Fibroblast of the aortic adventitia (primary cell): ENCODE measurements at regions not wholly inside any gene's neighbourhood (a gene's known extent, or its start where the extent isn't known, plus 50 kb on each side); places are given as distances from the start of the nearest gene placed in this dataset.
A peak's percentile ranks its signal among the peaks of the same experiment; 100 is the strongest.

ENCODE experiments used
- DNase-seq: peaks from one replicate; pipeline ENCODE4 v3.0.0-alpha.2; 2010; ENCODE audit warnings: low read depth
- H3K4me3 ChIP-seq: 2 replicates; pipeline ENCODE4 v1.5.1; 2011; ENCODE audit warnings: low read depth, mild to moderate bottlenecking, control low read depth, low read length, moderate library complexity
- CTCF ChIP-seq: IDR thresholded peaks from 2 replicates; pipeline ENCODE4 v1.5.1; 2011; ENCODE audit warnings: mild to moderate bottlenecking, low read length, control low read depth, inconsistent platforms; ENCODE audit not compliant: insufficient read depth

- no peak overlapping the region for H3K4me3 ChIP-seq
- no peak for DNase-seq
- no peak for TF ChIP-seq CTCF
Measured at GRCh38 chr10:63007112-63007511, 126.0 kb upstream of the NRBF2 start.

- DNase-seq = peak; percentile 42
- H3K4me3 ChIP-seq = no peak overlapping the region
- TF ChIP-seq CTCF = no peak
Measured at GRCh38 chr10:63005246-63005645, 127.9 kb upstream of the NRBF2 start.

GRCh38 chr10:63003816-63004453 is 129.2 kb upstream of the NRBF2 start:
- DNase-seq = peak; percentile 6
- no peak overlapping the region for H3K4me3 ChIP-seq
- TF ChIP-seq CTCF = peak; percentile 16

- no peak for TF ChIP-seq CTCF
- no peak overlapping the region for H3K4me3 ChIP-seq
- no peak for DNase-seq
Measured at GRCh38 chr10:62996925-62997324, 136.2 kb upstream of the NRBF2 start.

- DNase-seq = no peak
- no peak overlapping the region for H3K4me3 ChIP-seq
- TF ChIP-seq CTCF = no peak
Measured at GRCh38 chr10:62996516-62996915, 136.6 kb upstream of the NRBF2 start.

- DNase-seq = no peak
- H3K4me3 ChIP-seq = no peak overlapping the region
- TF ChIP-seq CTCF = no peak
Measured at GRCh38 chr10:62993121-62993520, 140.0 kb upstream of the NRBF2 start.

GRCh38 chr10:62992145-62992721 is 140.9 kb upstream of the NRBF2 start:
- TF ChIP-seq CTCF = no peak
- DNase-seq = peak; percentile 70
- H3K4me3 ChIP-seq = no peak overlapping the region
